HG03565 (cell line): ENCODE measurements at regions not wholly inside any gene's neighbourhood (a gene's known extent, or its start where the extent isn't known, plus 50 kb on each side); places are given as distances from the start of the nearest gene placed in this dataset.
A peak's percentile ranks its signal among the peaks of the same experiment; 100 is the strongest.
"Not testable (repeated sequence)": the region's sequence is repeated elsewhere in the genome, so short reads cannot be mapped to it uniquely, and the experiment has no call there.

Source experiments
- ATAC-seq: cut with Tn5 transposase; IDR thresholded peaks from one replicate; pipeline ENCODE4 v1.9.1; 2021; ENCODE audit warnings: mild to moderate bottlenecking, moderate library complexity; ENCODE audit not compliant: unreplicated experiment

DNA sequence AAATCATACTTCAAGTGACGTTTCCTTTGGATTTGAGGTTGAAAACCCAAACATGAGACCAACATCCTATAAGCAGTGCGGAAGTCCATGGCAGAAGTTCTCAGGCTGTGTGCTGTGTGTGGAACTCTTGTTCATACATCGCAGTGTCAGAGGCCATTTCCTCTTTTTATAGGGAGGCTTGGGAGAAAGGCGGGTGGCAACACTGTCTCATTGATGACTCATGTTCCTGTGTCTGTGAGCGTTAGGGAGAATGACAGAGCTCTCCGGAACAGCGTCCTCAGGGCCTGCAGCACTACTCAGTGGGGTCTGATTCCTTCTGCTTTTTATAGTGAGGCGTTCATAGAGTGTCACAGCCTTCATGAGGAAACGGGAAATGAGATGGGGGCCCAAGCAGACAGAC is 98.8 kb upstream of the BASP1 start:
- ATAC-seq: peak; percentile 89

DNA sequence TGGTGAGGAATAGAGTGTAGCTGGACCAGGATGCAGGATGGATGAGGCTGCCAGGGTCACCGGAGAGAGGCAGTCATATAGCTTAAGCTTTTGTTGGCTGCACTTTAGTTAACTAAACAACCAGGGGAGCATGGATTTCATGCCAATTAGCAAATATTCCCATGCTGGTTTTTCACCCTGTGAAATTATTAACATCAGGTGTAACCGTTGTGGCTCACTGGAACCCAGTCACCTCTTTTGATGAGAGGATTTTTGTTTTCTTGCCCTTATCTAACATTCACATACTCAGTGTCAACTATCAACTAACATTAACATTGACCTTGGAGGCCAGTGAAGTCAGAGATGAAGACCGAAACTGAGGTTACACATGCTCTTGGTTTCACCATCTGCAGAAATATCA is 97.2 kb upstream of the BASP1 start:
- no peak for ATAC-seq

DNA sequence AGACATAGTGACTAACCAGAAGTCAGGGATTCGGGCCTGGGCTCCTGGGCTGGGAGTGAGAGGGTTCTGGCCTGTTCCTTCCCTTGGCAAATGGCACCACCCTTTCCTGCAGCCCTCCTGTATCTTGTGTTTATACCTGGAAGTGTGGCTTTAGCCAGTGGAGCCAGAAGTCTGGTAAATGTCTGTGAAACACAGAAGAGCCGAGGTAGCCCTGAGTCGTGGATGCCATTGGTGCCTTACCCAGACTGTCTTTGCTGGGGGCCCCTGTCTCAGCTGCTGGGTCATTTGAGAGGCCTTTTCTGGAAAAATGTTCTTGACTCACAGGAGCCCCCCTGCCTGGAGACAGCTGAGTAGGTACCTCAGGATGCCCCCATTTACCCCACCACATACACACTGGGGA is 95.7 kb upstream of the BASP1 start:
- ATAC-seq: no peak

DNA sequence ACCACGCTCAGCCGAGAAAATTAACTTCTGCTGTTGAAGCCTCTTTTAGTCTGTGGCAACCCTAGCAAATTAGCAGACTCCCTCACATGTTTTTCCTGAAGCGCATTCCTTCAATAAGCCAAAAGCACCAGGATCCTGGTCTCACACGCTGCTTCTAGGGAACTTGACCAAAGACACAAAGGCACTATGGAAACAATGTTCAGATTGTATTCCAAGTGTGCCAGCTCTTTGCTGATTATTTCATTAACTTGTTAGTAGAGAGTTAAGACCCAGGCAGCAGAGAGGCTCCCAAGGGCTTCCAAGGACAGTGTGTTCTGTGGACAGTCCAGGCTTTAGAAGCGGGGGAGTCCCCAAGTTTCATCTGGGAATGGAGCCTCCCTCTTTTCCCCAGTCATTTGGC is 94.4 kb upstream of the BASP1 start:
- ATAC-seq: no peak

DNA sequence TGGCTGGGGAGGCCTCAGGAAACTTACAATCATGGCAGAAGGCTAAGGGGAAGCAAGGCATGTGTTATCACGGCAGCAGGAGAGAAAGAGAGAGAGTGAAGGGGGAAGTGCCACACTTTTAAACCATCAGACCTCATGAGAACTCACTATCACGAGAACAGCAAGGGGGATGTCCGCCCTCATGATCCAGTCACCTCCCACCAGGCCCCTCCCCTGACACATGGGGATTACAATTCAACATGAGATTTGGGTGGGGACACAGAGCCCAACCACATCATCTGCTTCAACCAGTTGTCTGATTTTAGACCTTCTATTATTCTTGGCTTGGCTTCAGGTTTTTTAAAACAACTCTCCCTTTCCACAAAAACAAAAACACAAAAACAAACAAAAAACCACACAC is 93.7 kb upstream of the BASP1 start:
- not testable (repeated sequence) for ATAC-seq

DNA sequence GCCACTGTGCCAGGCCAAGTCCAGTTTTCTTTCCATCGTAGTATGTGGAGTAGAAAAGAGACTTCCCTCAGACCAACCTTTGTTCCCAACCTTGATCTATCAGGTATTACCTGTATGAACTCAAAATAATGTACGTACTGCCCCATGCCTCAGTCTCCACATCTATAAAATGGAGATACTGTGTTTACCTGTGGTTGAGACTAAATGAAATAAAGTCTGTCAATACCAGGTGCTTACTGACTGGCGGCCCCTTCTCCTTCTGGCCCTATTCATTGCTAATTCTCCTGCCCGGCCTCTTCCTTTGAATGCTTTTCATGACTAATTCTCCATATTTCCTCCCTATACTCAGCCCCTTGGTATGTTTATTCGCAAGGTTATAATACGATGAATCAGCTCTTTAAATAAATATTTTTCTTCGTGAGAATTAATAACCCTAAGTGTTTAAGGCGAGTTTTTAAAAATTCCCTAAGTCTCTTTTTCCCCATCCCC is 89.6 kb upstream of the BASP1 start:
- ATAC-seq: no peak

DNA sequence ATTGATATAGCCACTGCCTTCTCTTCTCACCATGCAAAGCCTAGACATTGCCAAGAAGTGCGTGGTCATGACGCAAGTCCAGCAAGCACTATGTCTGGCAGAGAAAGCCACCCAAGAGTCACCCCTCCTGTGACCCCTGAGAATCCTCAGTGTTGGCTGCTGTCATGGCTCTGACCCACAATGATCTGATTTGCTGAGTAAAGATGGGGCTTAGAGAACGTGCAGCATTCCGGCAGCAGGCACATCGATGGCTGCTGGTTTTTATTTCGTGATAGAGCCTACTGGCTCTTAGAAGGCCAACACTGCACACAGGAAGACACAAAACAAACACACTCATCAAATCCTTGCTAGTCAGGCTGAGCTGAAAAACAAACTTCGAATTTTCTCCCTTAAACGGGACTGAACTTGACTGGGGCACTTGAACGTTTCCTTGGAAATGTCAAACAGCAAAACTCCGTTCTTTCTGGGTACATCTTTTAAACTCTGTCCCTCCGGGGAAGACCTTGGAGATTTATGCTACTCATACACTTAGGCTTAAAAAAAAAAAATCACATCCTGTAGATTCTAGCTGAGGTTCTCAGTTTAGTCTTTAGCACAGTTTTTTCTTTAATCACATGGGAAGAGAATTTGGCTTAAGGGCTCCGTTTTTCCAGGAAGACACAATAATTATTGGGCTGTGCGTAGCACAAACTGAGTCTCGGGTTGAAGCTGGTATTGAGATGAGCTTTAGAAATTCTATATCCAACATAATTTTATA is 88.2 kb upstream of the BASP1 start:
- ATAC-seq: no peak

DNA sequence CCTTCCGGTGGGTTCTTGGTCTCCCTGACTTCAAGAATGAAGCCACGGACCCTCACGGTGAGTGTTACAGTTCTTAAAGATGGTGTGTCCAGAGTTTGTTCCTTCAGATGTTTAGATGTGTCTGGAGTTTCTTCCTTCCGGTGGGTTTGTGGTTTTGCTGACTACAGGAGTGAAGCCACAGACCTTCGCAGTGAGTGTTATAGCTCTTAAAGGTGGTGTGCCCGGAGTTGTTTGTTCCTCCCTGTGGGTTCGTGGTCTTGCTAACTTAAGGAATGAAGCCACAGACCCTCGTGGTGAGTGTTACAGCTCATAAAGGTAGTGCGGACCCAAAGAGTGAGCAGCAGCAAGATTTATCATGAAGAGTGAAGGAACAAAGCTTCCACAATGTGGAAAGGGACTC is 87.1 kb upstream of the BASP1 start:
- not testable (repeated sequence) for ATAC-seq

DNA sequence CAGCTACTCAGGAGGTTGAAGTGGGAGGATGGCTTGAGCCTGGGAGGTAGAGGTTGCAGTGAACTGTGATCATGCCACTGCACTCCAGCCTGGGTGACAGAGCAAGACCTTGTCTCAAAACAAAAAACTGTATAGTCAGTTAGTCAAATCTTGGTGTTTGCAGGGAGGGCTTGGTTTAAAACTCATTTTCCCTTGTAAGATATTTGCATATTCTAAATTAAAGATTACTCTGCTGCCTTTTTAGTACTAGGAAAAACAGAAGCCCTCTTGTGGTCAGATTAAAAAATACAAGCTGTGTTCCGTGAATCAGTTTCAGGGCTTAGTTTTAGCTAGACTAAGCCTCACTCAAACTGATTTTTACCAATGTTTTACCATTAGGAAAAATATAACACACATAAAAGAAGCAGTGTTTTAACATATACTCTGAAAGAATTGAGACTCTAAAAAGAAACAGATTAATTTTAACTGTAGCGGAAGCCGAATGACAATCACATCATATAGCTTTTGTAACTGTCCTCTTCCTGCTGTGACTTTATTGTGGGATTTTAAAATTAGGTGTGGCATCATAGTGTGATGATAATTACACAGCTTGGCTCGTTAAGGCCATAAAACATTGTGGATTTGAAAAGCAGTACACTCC is 84.9 kb upstream of the BASP1 start:
- ATAC-seq: peak; percentile 56

DNA sequence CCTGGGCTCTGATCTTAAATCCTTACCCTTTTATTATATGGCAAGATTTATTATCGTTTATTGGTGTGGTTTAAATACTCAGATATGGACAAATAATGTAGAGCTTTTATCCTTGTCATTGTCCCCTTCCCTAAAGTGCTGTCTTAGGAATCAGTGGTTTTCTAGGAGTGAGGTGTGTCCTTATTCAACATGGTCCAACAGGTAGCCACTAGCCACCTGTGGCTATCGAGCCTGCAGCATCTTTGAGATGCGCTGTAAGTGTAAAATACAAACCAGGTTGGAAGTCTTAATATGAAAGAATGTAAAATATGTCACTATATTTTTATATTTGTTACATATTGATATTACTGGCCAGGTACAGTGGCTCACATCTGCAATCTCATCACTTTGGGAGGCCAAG is 82.4 kb upstream of the BASP1 start:
- no peak for ATAC-seq

DNA sequence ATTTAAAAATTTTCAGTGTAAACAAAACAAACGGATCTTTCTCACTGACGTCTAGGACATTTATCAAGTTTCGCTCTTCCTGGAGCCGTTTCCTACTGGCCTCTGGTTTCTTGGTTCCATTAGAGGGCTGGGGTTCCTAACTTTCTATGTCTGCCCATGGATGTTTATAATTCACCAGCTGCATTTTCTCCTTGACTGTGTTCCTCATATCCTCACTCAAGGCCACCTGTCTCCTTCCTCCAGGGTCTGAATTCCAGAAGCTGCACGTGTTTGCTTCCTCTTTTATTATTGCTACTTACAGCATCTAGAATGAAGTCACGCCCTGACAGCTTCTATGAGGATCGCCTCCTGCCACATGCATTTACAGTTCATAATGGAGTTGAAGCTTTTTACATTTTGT is 74.1 kb upstream of the BASP1 start:
- no peak for ATAC-seq

DNA sequence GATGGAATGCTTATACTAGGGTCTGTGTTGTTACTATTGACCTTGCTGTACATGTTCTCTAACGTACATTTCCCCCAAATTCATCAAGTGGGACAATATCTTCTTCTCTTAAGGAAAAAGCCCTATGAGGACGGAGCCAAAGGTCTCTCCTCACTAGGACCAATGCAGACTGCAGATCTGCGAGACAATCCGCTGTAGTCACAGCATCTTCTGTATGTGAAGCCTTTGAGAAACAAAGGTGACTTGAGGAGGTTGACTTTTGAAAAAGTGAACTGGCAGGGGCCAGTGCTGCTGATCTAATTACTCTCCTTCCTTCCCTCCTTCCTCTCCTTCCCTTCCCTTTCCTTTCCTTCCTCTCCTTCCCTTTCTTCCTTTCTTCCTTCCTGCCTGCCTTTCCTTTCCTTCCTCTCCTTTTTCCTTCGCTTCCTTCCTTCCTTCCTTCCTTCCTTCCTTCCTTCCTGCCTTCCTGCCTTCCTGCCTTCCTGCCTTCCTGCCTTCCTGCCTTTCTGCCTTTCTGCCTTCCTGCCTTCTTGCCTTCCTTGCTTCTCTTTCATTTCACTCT is 71.1 kb upstream of the BASP1 start:
- no peak for ATAC-seq

DNA sequence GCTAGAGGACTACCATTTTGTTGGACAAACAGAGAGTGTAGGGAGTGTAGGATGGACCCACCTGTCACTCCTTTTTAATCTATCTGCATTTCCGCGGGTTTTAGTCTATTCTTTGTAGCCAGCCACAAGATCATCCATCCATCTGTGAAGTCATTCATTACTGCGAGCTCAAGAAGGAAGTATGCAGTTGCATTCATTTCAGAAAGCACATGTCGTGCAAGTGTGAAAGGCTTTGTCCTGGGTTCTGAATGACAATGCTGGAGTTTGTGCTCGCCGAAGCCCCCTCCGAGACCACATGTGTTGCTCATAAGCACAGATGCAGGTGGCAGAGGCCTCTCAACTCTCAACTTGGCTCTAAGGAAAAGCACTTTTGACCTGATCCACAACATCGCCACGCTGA is 70.3 kb upstream of the BASP1 start:
- ATAC-seq: no peak

DNA sequence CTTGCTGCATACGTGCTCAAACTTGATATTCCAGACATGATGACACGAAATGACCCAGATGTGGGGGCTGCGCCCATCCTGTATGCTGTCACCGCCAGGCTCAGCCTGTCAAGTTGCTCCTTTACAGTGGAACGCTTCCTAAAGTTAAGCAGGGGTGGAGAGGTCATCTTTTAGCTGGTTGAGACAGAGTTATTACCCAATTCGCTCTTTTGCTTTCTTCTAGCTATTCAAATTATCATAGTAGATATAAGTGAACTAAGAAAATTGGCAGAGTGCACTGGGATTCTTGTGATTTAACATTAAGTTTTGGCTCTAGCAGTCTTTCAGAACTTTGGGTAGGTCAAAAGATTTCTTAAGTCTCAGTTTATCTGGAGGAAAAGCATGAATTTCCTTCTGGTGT is 69.8 kb upstream of the BASP1 start:
- ATAC-seq: no peak

DNA sequence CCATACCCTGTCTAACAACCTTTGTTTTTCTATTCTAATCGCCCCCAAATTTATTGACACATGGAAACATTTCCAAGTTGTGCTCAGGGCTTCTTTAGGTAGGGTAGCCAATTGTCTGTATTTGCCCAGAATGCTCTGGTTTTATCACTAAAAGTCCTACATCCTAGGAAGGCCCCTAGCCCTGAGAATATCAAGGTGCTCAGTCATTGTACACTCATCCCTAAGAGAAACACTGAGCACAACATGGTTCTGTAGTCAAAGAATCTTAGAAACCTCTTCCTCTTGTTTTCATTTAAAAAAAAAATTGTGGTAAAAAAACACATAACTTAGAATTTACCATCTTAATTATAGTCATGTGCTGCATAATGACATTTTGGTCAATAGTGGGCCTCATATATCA is 69.0 kb upstream of the BASP1 start:
- no peak for ATAC-seq

DNA sequence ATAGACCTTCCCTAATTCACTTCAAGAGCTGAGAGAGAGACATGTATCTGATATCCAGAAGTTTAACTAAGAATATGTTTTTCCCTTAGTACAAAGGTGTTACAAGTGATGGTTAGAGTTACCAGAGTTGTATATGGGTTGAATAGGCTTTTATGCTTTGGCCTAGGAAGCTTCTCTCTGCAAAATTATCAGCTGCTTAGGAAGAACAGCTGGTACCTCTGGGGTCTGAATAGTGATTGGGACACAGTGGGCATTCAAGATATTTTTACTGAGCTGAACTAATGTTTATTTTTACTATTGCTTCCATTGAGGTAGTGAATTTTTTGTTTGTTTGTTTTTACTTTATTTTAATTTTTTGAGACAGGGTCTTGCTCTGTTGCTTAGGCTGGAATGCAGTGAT is 67.6 kb upstream of the BASP1 start:
- ATAC-seq: no peak

DNA sequence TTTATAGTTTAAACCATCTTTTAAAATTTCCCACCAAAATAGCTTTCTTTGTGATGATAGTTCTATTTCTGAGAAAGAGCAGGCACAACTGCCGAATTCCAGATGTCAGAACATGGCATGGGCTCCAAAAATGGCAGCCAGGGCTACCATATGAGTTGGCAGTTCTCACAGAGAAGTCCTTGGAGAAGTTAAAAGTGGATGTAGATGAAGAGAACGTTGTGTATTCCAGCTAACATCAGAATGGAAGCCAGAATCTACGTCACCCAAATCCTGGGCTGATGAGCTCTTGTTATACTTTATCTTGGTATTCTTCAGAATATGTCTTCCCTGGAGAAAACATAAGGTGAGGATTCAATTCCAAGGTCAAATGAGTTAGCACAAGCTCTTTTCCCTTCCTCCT is 66.9 kb upstream of the BASP1 start:
- no peak for ATAC-seq

DNA sequence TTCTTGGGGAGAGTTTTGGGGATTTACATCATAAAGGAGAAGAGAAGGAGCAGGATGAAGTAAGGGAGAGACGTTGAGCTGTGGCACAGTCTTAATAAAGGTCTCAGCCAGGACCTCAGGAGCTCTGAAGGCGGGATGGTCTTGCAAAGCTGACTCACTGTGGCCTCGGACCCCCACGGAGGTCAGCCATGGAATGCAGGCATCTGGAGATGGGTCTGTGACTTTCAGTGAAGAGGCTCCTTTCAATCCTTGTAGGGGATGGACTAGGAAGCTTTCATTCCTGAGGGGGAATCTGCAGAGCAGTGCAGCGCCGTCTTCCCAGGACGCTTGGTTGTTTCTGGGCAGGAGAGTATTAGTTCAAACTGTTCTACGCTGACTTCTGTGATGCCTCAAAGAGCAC is 65.7 kb upstream of the BASP1 start:
- no peak for ATAC-seq

DNA sequence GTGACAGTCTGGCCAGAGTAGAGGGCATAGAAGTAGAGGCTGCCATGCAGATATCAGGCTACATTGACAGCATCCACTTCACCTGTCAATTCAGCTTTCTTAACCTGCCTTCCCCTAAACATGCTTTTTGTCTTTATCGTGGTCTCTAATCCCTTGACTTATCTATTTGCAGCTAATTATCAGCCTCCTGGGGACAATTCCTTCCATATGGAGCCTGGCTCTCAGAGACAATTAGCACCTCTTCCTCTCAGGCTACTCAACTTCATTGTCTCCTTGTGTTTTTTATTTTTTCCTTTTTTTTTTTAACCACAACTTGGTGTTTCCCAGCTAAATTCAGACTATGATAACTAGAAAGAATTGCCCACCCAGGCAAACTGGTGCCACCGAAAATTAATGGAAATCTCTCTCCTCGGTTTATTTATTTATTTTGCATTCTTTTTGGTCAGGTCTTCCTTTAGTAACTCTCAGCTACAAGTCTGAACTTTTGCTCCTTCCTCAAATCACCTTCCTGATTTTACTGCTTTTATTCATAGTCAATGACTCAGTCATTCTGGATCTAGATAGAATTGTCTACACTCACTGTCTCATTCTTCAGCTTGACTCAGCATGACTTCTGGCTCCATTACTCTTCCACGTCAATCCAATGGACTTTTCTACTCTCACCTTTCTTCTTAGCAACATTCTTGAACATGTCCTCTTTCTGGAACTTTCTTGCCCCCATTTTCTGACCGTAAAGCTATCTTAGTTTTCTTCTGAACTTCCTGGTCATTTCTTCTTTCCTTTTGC is 63.0 kb upstream of the BASP1 start:
- no peak for ATAC-seq

DNA sequence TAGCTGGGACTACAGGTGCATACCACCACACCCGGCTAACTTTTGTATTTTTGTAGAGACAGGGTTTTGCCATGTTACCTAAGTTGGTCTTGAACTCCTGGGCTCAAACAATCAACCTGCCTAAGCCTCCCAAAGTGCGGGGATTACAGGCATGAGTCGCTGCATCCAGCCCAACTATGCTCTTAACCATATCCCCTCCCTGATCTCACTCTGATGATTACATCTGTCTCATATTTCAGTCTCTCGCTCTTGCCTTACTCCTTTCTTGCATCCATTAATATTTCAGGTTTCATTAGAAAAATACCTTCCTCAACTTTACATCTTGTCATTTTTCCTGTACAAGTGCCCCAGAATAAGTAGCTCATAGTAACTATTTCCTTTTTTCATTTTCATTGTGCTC is 61.0 kb upstream of the BASP1 start:
- no peak for ATAC-seq

DNA sequence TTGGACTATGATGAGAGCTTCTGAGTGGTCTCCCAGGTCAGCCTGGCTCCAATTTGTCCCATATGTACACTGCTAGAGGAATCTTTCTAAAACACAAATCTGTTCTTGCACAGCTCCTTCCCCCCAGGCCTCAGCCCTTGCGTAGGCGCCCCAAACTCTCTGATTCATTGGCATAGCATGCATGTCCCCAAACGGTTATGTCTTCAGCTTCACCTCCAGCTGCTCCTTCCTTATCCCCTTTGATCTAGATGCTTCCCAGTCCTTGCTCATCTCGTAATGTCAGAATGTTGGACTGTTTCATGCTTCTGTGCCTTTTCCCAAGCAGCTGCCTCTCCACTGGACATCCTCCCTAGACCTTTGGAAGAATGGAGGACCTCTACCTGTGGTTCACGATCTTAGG is 60.1 kb upstream of the BASP1 start:
- ATAC-seq: no peak
